Upper lobe of left lung (tissue), 4 donors: ENCODE measurements at regions not wholly inside any gene's neighbourhood (a gene's known extent, or its start where the extent isn't known, plus 50 kb on each side); places are given as distances from the start of the nearest gene placed in this dataset.

Source experiments
- EP300 ChIP-seq, 4 donors: sonication (generic); formaldehyde crosslinking; IDR thresholded peaks; one replicate each; pipeline ENCODE4 v1.5.1; 2017; ENCODE audit warnings: antibody characterized with exemption in 4 of 4, control low read depth in 2 of 4
- POLR2A ChIP-seq, 4 donors: fragments of 450-650 bp; IDR thresholded peaks; one replicate each; pipeline ENCODE4 v1.5.1; 2016 to 2017; ENCODE audit warnings: antibody characterized with exemption in 4 of 4, mild to moderate bottlenecking in 2 of 4
- POLR2AphosphoS5 ChIP-seq, 2 donors: sonication (generic); formaldehyde crosslinking; IDR thresholded peaks; one replicate each; pipeline ENCODE4 v1.5.1; 2017; ENCODE audit warnings: antibody characterized with exemption in 2 of 2
- TF ChIP-seq, protein P1 (sequence below), 6 experiments: fragments of 450-650 bp in 4 of 6; fragments of 200-600 bp in 2 of 6; sonication (generic) in 2 of 6; IDR thresholded peaks; one replicate each; pipeline ENCODE4 v1.5.1; 2016 to 2019; ENCODE audit warnings: antibody characterized with exemption in 6 of 6

DNA sequence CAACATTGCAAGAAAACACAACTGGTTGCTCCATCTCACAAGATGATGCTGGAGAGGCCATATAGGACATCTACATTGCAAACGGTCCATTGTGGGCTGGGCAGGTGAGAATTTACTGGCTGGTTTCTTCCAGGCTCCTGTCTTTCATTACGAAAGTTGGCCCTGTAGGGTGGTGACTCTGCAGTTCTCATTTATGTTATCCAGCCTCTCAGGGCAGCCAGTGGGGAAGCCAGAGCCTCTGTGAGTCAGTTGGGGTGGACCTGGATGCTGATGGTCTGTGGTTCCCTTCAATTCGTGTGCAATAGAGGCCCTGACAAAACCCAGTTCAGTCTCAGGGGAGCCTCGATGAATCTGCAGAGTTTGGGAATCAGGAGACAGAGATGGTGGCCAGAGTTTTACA lies 341.0 kb upstream of the CCL2 start:
- TF ChIP-seq, protein P1, sequence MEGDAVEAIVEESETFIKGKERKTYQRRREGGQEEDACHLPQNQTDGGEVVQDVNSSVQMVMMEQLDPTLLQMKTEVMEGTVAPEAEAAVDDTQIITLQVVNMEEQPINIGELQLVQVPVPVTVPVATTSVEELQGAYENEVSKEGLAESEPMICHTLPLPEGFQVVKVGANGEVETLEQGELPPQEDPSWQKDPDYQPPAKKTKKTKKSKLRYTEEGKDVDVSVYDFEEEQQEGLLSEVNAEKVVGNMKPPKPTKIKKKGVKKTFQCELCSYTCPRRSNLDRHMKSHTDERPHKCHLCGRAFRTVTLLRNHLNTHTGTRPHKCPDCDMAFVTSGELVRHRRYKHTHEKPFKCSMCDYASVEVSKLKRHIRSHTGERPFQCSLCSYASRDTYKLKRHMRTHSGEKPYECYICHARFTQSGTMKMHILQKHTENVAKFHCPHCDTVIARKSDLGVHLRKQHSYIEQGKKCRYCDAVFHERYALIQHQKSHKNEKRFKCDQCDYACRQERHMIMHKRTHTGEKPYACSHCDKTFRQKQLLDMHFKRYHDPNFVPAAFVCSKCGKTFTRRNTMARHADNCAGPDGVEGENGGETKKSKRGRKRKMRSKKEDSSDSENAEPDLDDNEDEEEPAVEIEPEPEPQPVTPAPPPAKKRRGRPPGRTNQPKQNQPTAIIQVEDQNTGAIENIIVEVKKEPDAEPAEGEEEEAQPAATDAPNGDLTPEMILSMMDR (IDR thresholded peaks at IDR 0.05): no peak
- TF ChIP-seq POLR2AphosphoS5 (IDR thresholded peaks at IDR 0.05) (no peak), POLR2A (IDR thresholded peaks at IDR 0.05) (no peak), EP300 (IDR thresholded peaks at IDR 0.05) (no peak)
